Jurkat, Clone E6-1 (cell line): ENCODE measurements at regions not wholly inside any gene's neighbourhood (a gene's known extent, or its start where the extent isn't known, plus 50 kb on each side); places are given as distances from the start of the nearest gene placed in this dataset.

Experiments used
- DNase-seq: peaks from one replicate; pipeline ENCODE4 v3.0.0-alpha.2; 2011; ENCODE audit warnings: low read depth, low spot score
- H3K4me3 ChIP-seq: 2 replicates; pipeline ENCODE4 v1.5.1; 2011; ENCODE audit warnings: mild to moderate bottlenecking, low read length, control low read depth, moderate library complexity

DNA sequence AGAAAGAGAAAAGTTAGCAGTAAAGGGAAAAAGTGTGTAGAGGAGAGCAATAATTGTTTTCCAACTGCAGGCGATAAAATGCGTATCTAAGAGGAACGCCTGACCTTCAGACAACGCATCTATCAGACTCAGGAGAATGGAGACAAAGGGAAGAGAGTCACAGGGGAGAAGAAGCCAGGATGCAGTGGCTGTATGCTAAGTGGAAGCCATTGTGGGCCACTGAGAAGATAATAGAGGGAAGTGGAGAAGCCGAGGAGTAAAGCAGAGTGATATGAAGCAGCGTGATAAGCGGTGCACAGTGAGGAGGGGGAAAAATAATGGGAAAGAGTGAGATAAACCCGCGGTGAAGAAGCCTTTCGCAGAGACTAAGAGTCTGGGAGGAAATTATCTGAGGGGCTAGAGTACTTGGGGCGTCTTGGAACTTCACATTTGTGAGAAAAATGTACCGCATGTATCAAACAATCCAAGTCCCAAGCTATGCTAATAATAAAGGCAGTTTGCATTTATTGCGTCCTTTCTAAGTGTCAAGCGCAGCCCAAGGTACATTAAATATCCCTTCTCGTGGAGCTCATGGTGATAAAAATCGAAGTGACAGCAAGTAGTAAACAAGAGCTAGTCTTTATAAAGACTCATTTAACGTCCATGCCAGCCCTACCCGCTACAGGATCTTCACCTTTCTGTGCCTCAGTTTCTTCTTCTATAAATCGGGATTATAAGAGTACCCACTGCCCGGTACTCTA is 259.8 kb upstream of the PROX1 start:
- DNase-seq: no peak
- no peak overlapping the region for H3K4me3 ChIP-seq

DNA sequence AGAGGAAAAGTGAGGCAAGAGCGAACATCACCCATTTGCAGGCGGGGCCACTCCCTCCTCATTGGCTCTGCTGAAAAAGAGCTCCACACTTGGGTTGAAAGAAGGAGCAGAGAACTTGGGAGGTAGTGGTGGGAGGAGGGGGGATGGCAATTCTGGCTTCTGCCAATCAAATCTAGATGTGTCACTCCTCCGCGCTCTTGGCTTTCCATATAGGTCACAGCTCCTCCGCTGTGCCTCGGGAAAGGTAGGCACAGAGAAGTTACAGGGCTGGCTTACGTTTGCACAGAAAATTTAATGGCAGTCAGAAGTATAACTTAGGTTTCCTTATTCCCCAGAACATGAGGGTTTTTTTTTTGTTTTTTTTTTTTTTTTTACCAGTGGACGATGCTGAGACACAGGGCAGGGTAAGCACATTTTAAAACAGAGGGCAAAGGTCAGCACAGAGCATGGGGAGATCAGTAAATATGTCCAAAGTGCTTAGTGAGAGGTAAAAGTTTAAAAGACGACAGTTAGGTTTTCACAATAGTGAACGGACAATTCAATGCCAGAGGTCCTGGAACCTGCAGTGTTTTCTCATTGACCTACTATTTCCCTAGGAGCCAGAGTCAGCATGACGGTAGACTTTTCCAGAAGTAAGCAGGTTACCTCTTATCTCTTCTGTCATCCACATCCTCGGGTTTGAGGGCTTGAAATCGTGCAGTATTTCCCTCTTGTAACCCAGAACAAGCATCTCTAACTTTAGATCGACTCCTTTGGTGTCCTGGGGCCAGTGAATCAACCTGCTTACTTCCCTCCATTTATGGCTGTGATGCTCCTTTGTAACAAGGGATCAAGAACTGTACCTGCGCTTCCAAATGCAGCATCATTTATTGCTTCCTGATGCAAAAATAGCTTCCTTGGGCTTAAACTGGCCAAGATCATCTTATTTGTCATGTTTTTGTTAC is 258.9 kb upstream of the PROX1 start:
- DNase-seq: no peak
- no peak overlapping the region for H3K4me3 ChIP-seq

DNA sequence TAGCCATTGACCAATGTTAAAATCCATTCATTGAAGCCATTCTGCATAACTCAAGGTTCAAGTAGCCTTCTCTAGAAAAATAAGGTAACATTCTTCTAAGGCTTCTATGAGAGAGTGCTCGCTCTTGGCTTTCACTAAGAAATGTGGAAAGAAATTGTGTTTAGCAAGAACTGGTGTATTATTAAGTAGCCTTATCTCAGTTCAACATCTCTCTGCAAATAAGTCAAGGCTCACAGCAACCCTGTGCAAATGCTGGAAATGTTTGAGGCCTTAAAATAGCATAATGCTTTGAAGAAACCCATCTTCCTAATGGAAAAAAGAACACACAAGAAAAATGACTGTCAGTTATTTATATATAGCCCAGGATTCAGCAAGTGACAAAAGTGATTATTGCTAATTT is 254.1 kb upstream of the PROX1 start:
- no peak for DNase-seq
- H3K4me3 ChIP-seq: no peak overlapping the region

DNA sequence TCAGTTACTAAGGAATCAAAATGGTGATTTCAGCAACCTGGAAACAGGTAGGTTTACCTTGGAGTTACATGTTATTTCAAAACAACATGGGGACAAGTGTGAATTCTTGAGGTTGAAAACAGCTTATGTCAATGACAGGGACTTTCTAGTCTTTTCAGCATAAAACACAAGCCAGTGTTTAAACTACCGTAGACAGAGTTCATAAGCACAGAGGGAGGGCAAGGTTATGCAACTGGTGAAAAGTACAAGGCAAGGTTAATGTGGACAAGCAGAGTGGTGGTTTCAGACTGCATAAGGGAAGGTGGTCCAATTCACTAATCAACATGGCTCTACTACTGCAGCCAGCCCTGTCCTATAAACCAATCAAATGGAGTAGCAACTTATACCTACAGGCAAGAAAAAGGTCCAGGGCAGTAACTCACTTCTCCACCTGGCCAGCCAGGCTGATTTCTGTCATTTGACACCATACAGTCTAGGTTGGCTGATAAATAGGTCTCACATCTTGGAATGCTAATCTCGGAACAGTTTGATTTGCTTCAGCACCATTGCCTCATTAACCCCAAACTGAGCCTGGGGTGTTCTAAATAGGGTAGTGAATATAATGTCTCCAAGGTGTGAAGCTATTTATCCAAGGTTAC is 250.3 kb upstream of the PROX1 start:
- no peak for DNase-seq

DNA sequence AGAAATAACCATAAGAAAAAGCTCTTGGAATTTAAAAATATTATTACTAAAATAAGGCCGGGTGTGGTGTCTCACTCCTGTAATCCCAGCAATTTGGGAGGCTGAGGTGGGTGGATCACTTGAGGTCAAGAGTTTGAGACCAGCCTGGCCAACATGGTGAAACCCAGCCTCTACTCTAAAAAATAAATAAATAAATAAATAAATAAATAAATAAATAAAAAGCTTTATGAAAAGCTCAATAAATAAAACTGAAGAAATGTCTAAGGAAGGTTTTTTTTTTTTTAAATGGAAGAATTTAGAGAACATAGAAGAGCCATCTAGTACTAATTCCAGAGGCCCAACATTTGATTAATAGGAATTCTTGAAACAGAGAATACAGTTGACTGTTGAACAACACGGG is 249.1 kb upstream of the PROX1 start:
- DNase-seq: no peak
- H3K4me3 ChIP-seq: no peak overlapping the region

More for the DNA sequence above, 250.3 kb upstream of the PROX1 start:
- no peak overlapping the region for H3K4me3 ChIP-seq

DNA sequence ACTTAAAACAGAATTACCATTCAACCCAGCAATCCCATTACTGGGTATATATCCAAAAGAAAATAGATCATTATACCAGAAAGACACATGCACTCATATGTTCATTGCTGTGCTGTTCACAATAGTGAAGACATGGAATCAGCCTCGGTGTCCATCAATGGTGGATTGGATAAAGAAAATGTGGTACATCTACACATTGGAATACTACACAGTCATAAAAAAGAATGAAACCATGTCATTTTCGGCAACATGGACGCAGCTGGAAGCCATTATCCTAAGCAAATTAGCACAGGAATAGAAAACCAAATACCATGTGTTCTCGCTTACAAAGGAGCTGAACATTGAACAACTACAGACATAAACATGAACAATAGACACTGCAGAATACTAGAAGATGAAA is 244.8 kb upstream of the PROX1 start:
- H3K4me3 ChIP-seq: no peak overlapping the region
- no peak for DNase-seq

DNA sequence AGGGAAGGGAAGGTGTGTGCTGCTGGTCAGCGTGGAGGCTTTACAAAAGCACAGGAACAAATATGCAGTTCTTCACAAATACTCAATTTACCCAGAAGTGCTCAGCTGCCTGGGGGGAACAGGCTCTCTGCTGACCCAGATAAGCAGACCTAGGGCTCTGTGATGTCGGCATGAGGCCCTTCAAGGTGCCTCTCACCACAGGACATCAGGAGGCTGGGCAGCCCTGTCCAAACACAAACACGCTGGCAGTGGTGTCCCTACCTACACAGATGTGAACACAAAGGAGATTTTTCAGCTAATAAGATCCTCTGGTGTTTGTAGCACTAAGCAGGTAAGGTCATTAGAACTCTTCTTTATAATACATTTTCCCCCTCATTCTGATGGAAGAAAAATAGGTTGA is 243.0 kb upstream of the PROX1 start:
- no peak overlapping the region for H3K4me3 ChIP-seq
- no peak for DNase-seq

DNA sequence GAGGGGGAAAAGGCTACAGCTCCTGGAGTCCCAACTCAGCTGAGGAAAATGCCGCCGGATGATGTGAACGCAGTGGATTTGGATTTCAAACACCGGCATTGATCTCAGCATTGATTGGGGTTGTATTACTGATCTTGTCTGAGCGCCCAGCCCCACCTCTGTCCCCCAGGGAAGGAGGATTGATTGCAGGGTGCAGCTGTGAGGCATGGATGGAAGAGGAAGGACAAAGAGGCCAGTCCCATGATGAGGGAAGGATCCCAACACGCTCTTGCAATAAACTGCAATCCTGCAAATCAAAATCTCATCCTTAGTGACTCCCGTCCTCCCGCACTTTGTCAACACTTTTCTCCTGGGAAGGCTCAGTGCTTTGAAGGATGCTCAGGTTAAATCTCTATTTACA is 242.3 kb upstream of the PROX1 start:
- H3K4me3 ChIP-seq: no peak overlapping the region
- DNase-seq: no peak

DNA sequence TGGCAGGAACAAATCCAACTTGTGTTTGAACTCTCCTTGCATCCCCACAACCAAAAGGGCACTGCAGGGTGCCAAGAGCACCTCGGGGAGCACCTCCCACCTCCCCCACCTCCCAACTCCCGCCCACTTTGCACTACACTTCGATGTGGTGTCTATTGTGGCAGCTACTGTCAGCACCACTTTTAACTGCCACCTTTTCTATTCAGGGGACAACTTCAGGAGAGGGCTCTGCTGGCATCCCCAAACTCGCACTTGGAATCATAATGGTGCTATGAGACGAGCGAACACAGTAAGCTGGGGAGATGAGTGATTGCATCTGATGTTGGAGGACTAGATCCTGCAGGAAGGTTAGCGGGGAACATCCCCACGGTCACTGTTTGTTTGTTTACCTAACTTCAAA is 238.2 kb upstream of the PROX1 start:
- no peak for DNase-seq

DNA sequence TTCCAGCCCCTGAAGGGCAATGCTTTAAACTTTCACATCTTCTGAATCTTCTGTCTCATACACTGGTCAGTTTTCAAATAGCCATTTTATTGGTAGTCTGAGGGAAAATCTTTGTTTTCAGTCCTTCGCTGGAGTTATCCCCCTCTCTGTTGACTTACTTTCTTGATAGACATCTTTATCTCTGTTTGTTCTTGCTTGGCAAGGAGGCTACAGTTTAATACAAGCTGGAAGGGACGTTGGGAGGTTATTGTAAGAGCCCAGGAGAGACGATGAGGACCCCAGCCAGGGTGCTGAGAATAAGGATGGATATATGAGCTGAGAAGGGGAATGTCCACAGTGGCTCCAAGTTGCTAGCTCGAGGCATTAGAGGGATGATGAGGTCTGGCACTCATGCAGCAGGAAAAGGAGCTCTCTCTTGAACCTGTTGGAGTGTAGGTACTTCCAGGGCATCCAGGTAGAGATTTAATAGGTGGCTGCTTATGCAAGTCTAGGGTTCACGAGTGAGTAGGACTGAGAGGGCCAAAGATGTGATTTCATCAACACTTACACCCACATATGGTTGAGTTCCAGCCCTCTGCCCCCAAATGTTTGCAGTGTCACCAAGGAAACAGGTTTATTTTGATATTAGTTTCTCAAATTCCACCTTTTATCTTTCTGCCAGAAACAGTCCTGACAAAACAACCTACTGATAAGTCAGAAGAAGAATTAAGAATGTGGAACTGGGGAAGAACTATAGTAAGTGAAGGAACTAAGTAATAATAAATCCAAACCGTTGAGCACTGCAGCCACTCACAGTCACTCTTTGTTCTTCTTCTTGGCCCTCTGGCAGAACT is 237.3 kb upstream of the PROX1 start:
- no peak overlapping the region for H3K4me3 ChIP-seq
- no peak for DNase-seq

More for the DNA sequence above, 238.2 kb upstream of the PROX1 start:
- H3K4me3 ChIP-seq: no peak overlapping the region

DNA sequence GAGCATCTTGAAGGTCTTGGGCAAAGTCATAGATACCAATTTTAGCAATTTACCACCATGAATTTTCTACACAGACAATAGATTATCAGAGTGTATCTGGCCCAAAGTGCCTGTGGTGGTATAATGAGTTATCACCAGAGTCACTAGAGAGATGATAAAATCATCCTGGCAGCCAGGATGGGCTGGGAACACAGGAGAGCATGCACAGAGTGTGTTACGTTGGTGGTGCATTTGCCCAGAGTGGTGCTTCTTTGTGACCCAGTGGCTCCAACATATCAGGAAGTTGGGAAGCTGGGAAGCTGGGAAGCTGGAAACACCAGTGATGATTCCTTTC is 236.7 kb upstream of the PROX1 start:
- DNase-seq: no peak
- no peak overlapping the region for H3K4me3 ChIP-seq

DNA sequence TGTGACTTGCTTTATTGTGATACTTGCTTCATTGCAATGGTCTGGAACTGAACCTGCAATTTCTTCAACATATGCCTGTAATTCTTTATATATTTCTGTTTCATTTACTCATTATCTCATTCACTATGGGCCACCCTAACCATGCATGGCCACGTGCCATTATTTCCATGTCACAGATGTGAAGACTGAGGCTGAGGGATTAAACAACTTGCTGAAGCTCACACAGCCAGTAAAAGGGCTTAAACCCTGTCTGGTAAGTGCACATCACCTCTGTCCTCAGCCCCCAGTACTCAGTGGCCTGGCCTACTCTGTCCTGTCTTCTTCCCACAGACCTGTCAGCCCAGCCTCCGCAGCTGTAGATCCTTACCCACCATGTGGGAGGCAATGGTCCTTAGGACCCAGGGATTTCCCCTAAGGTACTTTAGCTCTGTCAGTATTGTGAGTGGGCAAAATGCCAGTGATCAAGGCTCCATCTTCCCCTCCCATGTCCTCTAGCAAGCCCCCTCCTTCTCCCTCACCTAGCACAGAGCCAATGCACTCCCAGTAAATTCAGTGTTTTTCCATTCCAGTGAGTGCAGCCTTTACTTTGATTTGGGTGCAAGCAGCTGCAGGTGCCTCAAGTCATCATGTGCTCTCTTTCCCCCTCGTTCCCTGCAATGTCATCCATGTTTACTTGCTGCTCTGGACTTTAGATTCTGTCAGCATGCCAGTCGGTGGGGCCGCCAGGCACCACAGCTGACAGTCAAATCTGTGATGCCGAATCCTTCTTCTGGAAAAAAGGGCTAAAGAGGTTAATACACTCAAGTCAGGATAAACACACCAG is 228.2 kb upstream of the PROX1 start:
- no peak for DNase-seq
- no peak overlapping the region for H3K4me3 ChIP-seq

DNA sequence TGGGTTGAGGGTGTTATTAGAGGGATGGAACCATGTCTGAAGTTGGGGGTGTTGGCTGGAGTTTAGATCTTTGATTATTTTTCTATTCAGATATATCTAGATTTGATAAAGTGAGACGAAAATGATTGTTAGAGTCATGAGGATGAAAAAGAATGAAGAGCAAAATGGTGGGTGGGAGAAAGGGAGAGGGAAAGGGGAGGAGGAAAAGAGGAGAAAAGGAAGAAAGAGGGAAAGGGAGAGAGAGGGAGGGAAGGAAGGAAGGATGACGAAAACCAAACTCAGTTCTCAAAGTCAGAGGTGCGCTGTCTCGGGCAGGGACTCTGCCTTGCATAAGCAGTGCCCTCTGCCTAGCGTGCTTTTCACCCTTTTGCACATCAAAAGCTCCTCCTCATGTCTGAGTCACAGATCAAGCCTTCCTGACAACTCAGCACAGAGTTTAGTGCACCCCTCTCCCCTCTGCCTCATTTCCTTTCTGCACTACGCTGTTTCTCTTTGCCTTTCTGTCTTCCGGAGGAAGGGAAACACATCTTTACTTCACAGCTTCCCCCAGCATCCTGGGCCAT is 225.8 kb upstream of the PROX1 start:
- H3K4me3 ChIP-seq: peak overlapping the region; percentile 25

DNA sequence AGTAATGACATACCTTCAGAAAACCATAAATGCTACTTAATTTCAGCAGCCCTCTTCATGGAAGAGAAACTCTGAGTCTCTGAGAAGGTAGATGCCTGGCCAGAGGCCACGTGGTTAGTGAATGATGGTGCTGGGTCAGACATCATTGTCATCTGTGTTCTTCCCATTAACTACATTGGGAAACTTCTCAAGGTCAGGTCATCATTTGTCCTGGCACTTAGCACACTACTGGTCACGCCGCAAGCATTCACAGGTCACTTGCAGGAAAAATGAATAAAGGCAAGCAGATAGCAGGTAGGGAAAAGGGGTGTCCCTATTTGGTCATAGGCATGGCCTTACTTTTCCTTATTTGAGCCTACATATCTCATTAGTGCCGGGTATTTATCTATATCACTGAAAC is 220.1 kb upstream of the PROX1 start:
- no peak overlapping the region for H3K4me3 ChIP-seq
- DNase-seq: no peak

More for the DNA sequence above, 225.8 kb upstream of the PROX1 start:
- DNase-seq: peak; percentile 85

DNA sequence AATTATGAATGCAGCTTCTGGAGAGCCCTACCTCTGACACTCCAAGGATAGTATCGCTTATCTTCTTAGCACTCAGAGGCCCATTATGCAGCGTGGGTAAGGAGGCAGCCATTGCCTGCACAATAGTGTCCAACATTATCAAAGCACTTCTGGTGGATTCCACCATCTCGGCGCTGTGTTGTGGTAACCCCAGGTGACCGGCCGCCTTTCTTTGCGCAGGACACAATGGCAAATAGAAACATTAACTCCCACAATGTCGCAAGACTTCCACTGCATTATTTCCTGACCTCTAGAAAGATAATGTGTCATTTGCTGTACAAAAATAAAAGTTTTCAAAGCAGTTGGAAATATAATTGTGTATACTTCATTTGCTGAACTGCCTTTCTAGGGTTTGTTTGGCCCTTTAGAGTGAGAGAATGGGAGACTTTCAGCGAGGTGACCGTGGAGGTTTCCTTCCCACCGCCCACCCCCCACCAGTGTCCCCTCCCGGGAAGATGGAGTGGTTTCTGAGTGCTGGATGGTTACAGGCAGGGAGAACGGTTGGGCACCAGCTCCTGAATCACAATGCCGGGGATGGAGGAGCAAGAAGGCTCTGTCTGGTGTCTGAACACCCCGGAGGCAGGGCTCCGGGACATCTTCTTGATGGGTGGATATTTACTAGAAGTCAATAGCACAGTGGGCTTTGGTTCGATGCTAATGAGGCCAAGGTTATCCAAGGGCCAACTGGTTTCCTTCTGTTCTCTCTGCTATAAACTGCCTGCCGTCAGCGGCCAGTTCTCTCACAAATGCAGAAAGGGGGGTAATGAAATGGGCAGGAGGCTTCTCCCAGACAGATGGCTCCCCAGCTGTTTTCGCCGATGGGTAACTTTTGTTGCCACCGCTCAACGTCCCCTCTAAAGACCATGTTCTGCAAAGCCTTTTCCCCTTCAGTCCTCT is 215.4 kb upstream of the PROX1 start:
- H3K4me3 ChIP-seq: no peak overlapping the region
- no peak for DNase-seq

DNA sequence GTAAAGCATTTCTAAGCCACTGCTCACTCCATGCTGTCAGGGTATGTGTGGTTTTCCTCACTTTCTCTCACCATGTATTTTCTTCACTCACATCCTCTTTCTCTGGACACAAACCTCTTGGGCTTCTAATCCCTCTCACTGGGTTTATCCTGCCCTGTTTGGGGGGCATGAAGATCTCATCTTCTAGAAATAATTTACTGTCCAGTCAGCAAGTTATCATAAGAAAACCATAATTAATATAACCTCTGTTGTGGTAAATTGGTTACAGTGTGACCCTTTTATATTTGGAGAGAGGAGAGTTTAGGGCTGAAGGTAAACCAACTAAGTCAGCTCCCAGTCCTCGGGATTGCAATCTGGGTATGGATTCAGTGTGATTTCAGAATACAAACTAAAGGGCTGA is 213.8 kb upstream of the PROX1 start:
- no peak for DNase-seq
- H3K4me3 ChIP-seq: no peak overlapping the region

DNA sequence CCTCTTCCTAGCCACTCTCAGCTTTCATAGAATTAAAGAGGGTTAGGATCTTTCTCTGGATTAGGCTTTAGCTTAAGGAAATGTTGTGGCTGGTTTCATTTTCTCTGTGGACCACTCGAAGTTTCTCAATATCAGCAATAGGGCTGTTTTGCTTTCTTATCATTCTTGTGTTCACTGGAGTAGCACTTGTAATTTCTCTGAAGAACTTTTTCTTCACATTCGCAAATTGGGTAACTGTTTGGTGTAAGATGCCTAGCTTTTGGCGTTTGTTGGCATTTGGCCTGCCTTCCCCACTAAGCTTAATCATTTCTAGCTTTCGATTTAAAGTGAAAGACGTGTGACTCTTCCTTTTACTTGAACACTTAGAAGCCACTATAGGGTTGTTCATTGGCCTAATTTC is 210.8 kb upstream of the PROX1 start:
- DNase-seq: no peak
- no peak overlapping the region for H3K4me3 ChIP-seq
